Heart right ventricle (tissue), 16 donors: ENCODE measurements at regions not wholly inside any gene's neighbourhood (a gene's known extent, or its start where the extent isn't known, plus 50 kb on each side); places are given as distances from the start of the nearest gene placed in this dataset.
A peak's percentile ranks its signal among the peaks of the same experiment; 100 is the strongest.
"Not testable (repeated sequence)": the region's sequence is repeated elsewhere in the genome, so short reads cannot be mapped to it uniquely, and the experiment has no call there.

Experiments
- ATAC-seq, 8 donors: fragments of 200-7000 bp; cut with Tn5 transposase; one replicate each; pipeline ENCODE4 v1.9.1; 2020; ENCODE audit warnings: mild to moderate bottlenecking in 8 of 8, moderate library complexity in 8 of 8, moderate number of reproducible peaks in 1 of 8
- DNase-seq, 2 donors: peaks; one replicate each; pipeline ENCODE4 v3.0.0-alpha.2; 2020
- H3K27ac ChIP-seq, 10 donors: fragments of 200-600 bp; sonication (generic) in 2 of 10; one replicate each; pipeline versions ENCODE4 v1.5.0 to v1.8.0; 2020 to 2022; ENCODE audit warnings: mild to moderate bottlenecking in 3 of 10
- H3K27me3 ChIP-seq, 7 donors: fragments of 200-600 bp; one replicate each; pipeline ENCODE4 v1.8.0; 2021 to 2022; ENCODE audit warnings: mild to moderate bottlenecking in 2 of 7
- H3K36me3 ChIP-seq, 9 donors: fragments of 200-600 bp; sonication (generic) in 1 of 9; one replicate each; pipeline versions ENCODE4 v1.5.0 to v1.8.0; 2020 to 2022; ENCODE audit warnings: mild to moderate bottlenecking in 2 of 9
- H3K4me1 ChIP-seq, 9 donors: fragments of 200-600 bp; sonication (generic) in 1 of 9; one replicate each; pipeline versions ENCODE4 v1.5.0 to v1.8.0; 2020 to 2022; ENCODE audit warnings: mild to moderate bottlenecking in 4 of 9
- H3K4me3 ChIP-seq, 10 donors: fragments of 200-600 bp; sonication (generic) in 2 of 10; one replicate each; pipeline versions ENCODE4 v1.5.0 to v1.8.0; 2020 to 2022; ENCODE audit warnings: mild to moderate bottlenecking in 7 of 10, moderate library complexity in 2 of 10
- H3K9me3 ChIP-seq, 11 donors: fragments of 200-600 bp in 10 of 11; sonication (generic) in 2 of 11; one replicate each; pipeline versions ENCODE4 v1.5.0 to v1.8.0; 2013 to 2022; ENCODE audit warnings: mild to moderate bottlenecking in 2 of 11, control low read depth in 1 of 11, moderate library complexity in 1 of 11
- CTCF ChIP-seq, 9 donors: fragments of 200-600 bp; sonication (generic) in 2 of 9; IDR thresholded peaks; one replicate each; pipeline versions ENCODE4 v1.5.0 to v1.8.0; 2021 to 2022; ENCODE audit warnings: antibody characterized with exemption in 9 of 9, mild to moderate bottlenecking in 5 of 9, moderate library complexity in 1 of 9
- WGBS, 2 donors: extraction: QIAGEN DNeasy Blood & Tissue Kit; methylation state at CpG; one replicate each; pipeline ENCODE4 v1.1.7; 2013; ENCODE audit warnings: inconsistent platforms in 1 of 2; 5-methylcytosine and 5-hydroxymethylcytosine counted together
- intact Hi-C, 10 donors: fragments of 100-400 bp; cut with DNase I; formaldehyde crosslinking; loops; one replicate each; pipeline versions ENCODE4 v1.11.1 to v1.14.2; 2022
- donor health status: Arrhythmogenic right ventricular cardiomyopathy.
- donor health status: ischemic (EF 13 %, LVEDD 7.1; RV severe dilation, severe dysfunction).
- donor health status: healthy with polysubstance abuse.
- donor health status: DM: no; HTN: yes; CAD: no.
- donor health status: DM: no; HTN: no; CAD: no.
- donor health status: ischemic (EF 25% LVEDD 6.9; RV normal size, moderate dysfunction).
- donor health status: ischemic (EF 25% LVEDD 5.7; RV mildly dilated, moderate dysfunction).
- donor health status: healthy.
- donor health status: DM: yes; HTN: yes; CAD: no.
- donor health status: Ischemic cardiomyopathy.
- donor health status: ischemic (EF 35%, LVEDD 5.7; RV mildly dilated, moderate dysfunction).
- donor health status: nonischemic (EF 11% LVEDD 7.7; RV severe dilation, severe dysfunction).
- donor health status: DM: yes; HTN: yes; CAD: no.
- donor health status: PGD.
- donor health status: ischemic (EF 29% LVEDD 5.4; RV normal size, mild dysfunction).
- donor health status: nonischemic (EF 23%, LVEDD 6.1; RV moderate dilation, normal function).

- ATAC-seq (no peak), DNase-seq (no peak)
- Histone ChIP-seq H3K27me3 (peaks cover 0 to 9% (median 6%) of the 10 kb centered on the region in 7 donors), H3K36me3 (no peaks in the 10 kb centered on the region), H3K9me3 (no peaks in the 10 kb centered on the region), H3K4me1 (no peaks in the 10 kb centered on the region), H3K4me3 (no peak overlapping the region), H3K27ac (no peak overlapping the region)
- intact Hi-C loops = no loop called here
- TF ChIP-seq CTCF (IDR thresholded peaks at IDR 0.05) = no peak
- WGBS, 2 donors = 79 to 81% methylated on average over 5 of the region's 5 CpGs
These were observed 125.1 kb upstream of the TBX3 start for GRCh38 chr12:114809097-114809496.

- peaks cover 0 to 15% (median 7%) of the 10 kb centered on the region in 9 donors for H3K4me1 ChIP-seq
- H3K27me3 ChIP-seq, H3K4me3 ChIP-seq, intact Hi-C loops, DNase-seq, H3K27ac ChIP-seq, H3K9me3 ChIP-seq, H3K36me3 ChIP-seq, ATAC-seq: not testable (repeated sequence)
- WGBS, 2 donors = 88 to 90% methylated on average over 3 of the region's 3 CpGs
These were observed 117.4 kb upstream of the TBX3 start for GRCh38 chr12:114801381-114801780.

GRCh38 chr12:114800566-114800965 is 116.6 kb upstream of the TBX3 start:
- DNase-seq, intact Hi-C loops, H3K27me3 ChIP-seq, H3K27ac ChIP-seq, H3K9me3 ChIP-seq, H3K36me3 ChIP-seq, H3K4me3 ChIP-seq, ATAC-seq: not testable (repeated sequence)
- WGBS, 2 donors = 85% methylated on average over 8 of the region's 8 CpGs
- peaks cover 0 to 15% (median 7%) of the 10 kb centered on the region in 9 donors for H3K4me1 ChIP-seq

- WGBS, 2 donors = 36 to 48% methylated on average over 16 of the region's 16 CpGs
- intact Hi-C loops = no loop called here
- Histone ChIP-seq H3K9me3 (peaks cover 0 to 5% (median 0%) of the 10 kb centered on the region in 11 donors), H3K27ac (peak overlapping the region in 1 of 10 donors; percentile 15), H3K4me3 (no peak overlapping the region), H3K4me1 (peaks cover 0 to 15% (median 7%) of the 10 kb centered on the region in 9 donors), H3K27me3 (peaks cover 0 to 3% (median 0%) of the 10 kb centered on the region in 7 donors), H3K36me3 (no peaks in the 10 kb centered on the region)
- ATAC-seq (peak; percentile 92 to 100 (median 98)), DNase-seq (peak; percentile 80 to 81)
- TF ChIP-seq CTCF (IDR thresholded peaks at IDR 0.05) = no peak
These were observed 115.9 kb upstream of the TBX3 start for GRCh38 chr12:114799574-114800487.

GRCh38 chr12:114794049-114794558 is 110.1 kb upstream of the TBX3 start:
- Histone ChIP-seq H3K9me3 (no peaks in the 10 kb centered on the region), H3K36me3 (no peaks in the 10 kb centered on the region), H3K4me3 (no peak overlapping the region), H3K27me3 (peaks cover 0 to 6% (median 0%) of the 10 kb centered on the region in 7 donors), H3K4me1 (peaks cover 0 to 8% (median under 1%) of the 10 kb centered on the region in 9 donors), H3K27ac (no peak overlapping the region)
- TF ChIP-seq CTCF (IDR thresholded peaks at IDR 0.05) = no peak
- no peak for ATAC-seq
- WGBS, 2 donors = 79 to 88% methylated on average over 8 of the region's 8 CpGs
- intact Hi-C loops = no loop called here
- DNase-seq = no peak
